IPS-NIHi7 (cell line): ENCODE measurements at regions not wholly inside any gene's neighbourhood (a gene's known extent, or its start where the extent isn't known, plus 50 kb on each side); places are given as distances from the start of the nearest gene placed in this dataset.
A peak's percentile ranks its signal among the peaks of the same experiment; 100 is the strongest.

Source experiments
- DNase-seq: peaks from one replicate; pipeline ENCODE4 v3.0.0; 2012; ENCODE audit warnings: mixed read lengths; ENCODE audit errors: extremely low spot score

- DNase-seq: no peak
Measured at GRCh38 chr1:90650401-90650800, 66.7 kb downstream of the BARHL2 start.

DNA sequence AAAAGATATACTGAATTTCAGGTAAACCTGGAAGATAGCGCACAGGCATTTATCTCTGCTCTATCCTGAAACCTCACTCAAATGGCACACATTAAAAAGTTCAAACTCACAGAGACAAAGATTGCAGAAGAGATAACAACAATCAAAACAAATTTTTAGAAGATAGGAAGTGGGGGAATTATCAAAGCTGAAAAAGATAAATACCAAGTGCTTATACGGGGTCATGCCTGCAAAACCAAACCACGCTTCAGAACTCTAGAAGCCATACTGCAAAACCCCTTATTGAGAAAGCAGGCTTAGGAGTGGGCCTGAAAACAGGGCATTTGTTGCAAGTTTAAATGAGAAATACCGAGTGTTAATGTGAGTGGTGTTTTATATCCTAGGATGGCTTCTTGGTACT is 76.8 kb downstream of the BARHL2 start:
- no peak for DNase-seq

DNA sequence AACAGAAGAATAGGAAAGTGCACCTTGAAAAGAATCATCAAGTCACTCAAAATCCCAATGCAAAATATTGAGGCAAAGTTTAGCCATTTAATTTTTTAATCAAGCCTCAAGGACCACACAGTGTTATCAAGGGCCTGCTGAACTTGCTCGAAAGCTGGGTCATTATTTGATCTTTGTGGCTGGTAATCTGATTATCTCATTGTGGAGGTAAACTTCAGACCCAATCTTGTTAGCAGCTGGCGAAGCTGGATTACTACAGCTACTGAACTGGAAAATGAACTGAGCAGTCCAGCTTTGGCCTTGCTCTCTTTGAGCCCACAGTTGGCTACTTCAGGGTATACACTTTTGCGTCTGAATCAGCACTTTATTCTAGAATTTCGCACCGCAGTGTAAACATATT is 94.4 kb downstream of the BARHL2 start:
- DNase-seq: no peak

- no peak for DNase-seq
Measured at GRCh38 chr1:90621986-90622385, 95.1 kb downstream of the BARHL2 start.

- peak; percentile 58 for DNase-seq
Measured at GRCh38 chr1:90616395-90616794, 100.7 kb downstream of the BARHL2 start.

- peak; percentile 38 for DNase-seq
Measured at GRCh38 chr1:90614872-90615271, 102.2 kb downstream of the BARHL2 start.

GRCh38 chr1:90613371-90613770 is 103.7 kb downstream of the BARHL2 start:
- no peak for DNase-seq

GRCh38 chr1:90612033-90612432 is 105.1 kb downstream of the BARHL2 start:
- DNase-seq: no peak

DNA sequence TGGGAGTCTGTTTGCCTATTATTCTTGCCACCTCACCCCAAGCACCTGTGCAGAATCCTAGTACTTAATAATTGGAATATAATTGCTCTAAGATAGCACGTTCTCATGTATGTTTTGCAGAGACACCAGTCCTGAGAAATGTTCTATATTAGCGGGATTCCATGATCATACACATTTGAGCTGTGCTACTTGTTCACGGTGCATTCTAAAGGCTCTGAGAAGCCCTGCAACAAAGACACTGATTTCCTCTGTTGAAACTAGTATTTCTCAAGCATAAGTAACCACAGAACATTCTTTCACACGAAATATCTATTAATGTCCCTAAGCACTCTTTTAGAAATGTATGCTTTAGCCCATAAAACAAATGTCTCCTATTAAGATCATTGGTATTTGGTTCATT is 109.4 kb downstream of the BARHL2 start:
- DNase-seq: no peak

DNA sequence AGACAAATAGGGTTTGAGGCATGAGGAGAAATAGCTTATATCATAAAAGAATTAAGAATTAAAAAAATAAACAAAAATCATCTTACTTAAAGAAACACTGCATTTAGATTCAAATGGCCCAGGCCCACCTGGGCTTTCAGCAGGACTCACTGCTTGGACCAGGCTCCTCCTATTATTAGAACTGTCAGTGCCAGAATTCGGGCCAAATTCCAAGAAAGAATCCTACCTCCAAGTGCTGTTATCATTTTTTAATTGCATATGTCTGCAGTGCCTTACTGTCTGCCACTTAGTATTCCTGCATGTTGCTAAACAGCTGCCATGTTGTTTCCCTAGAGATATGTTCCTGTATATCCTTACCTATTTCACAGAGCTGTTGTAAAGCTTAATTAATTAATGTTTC is 112.0 kb downstream of the BARHL2 start:
- no peak for DNase-seq

GRCh38 chr1:90593312-90593711 is 123.8 kb downstream of the BARHL2 start:
- DNase-seq: no peak

DNA sequence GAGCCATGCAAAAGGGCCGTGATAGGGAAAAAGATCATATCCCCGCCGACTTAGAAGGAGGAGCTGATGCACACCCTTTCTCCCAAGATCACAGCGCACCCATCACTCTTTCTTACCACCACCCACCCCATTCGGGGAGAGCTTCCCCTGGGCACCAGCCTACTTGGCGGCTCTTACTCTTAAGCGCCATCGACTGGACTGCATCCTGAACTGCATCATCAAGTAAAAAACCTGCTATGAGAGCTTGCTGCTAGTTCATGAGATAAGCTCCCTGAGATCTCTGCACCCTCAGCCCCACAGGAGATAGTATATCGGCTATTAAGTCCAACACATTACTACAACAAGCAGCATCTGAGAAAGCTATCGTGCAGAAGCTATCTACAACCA is 125.1 kb downstream of the BARHL2 start:
- peak; percentile 67 for DNase-seq

DNA sequence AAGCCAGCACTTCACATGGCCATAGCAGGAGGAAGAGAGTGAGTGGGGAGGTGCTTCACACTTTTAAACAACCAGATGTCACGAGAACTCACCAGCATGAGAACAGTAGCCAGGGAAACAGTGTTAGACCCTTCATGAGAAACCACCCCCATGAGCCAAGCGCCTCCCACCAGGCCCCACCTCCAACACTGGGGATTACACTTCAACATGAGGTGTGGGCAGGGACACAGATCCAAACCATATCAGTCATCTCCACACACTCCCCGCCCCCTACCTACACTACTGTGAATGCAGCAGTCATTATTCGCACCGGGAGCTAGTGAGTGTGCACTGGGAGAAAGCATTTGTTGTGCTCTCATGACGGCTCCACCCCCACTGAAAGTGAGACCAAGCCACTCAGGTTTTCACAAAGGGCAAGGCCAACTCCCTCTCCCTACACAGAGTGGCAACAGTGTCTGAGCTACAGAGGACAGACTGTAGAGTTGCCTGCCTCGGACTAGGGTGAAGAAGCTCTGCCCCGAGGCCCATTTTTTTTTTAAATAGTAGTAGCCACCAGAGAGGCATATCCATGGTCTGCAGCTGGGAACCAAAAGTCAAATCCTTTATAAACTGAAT is 125.6 kb downstream of the BARHL2 start:
- no peak for DNase-seq

DNA sequence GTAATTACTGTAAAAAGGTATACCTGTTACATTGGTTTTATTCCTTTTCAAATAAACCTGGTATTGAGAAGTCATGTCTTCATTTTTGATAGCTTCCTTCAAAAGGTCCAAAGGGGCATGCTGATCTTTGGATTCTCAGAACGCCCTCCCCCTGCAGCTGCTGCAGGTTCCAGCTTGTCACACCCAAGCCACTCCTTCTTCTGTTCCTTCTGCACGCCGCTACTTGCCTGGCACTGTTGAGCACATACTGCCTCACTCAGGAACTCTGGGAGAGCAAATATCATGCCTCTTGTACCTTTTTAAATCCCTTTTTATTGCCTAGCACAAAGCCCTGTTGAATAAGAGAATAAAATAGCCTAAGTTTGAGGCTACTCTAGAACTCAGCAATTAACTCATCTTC is 136.9 kb downstream of the BARHL2 start:
- DNase-seq: no peak

DNA sequence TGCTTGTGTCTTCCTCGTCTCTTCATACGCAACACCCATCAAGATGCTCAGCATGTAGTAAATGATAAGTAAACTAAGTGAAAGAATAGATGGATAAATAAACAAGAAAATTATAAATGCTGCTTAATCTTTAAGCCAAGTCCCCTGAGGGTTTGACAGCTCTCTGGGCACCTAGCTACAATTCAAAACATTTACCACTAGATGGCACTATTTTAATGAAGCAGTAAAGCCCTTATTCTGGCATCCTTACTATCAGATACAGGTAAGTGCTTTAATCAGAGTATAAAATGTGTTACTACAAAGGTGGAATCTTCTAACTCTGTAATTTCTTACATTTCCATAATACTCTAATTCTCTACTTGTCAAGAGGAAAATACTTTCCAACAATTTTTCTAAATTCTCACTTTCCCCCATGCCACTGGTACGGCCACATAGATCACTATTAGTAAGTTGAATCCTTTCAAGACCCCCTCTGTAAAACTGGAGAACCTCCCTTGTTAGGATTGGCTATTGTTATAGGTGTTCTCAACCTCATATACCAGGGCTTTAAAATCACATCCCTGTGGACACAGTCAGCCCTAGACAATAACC is 137.8 kb downstream of the BARHL2 start:
- DNase-seq: peak; percentile 63

GRCh38 chr1:90574692-90575370 is 142.3 kb downstream of the BARHL2 start:
- DNase-seq: no peak

DNA sequence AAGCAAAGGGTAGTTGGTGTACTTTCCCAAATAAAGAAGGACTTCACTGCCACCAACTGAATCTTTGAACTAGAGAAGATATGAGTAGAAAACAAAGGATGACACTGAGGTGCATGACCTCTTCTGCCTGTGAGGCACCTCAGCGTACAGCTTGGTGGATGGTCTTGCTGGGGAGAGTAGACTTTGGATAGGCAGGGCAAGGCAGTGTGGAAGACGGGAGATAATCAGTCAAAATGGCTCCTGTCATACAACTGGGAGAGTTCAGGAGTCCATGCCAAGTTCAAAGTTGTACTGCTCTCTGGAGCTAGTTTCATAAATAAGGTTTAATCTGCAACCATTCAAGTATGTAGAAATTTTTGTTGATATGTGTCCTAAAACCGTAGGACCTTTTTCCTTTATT is 143.4 kb downstream of the BARHL2 start:
- DNase-seq: no peak

DNA sequence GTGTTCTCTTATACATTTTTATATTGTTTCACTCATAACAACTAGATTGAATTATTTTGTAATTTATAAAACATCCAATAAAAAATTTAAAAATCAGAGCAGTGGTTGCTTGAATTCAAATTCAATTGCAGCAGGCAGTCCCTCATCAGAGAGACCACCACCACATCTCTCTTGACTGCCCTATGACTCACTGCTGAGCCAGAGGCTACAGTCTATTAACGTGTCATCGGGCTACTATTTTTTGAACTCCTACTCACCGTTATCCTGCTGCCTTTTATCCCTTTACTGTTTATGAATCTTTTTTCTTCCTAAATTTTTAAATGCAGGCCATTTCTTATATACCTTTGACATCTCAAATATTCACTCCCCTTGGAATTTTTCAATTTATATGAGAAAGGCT is 144.7 kb downstream of the BARHL2 start:
- no peak for DNase-seq

DNA sequence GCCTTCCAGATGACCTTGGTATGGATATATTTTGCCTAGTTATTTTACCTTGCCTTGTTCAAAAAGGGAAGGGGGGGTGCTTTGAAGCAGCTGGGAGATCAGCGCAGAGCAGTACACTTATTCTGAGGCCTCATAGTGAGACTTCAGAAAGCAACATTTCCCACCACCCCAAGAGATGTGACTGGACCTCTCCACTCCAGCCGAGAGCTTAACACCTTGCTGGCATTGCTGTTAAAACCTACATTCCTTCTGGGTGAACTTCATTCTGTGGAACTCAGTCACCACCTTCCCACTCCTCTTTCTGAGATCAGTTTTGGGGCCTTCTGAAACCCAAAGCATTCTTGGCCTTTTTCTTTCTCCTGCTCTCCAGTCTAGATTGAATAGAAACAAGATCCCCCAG is 148.7 kb downstream of the BARHL2 start:
- no peak for DNase-seq

- DNase-seq: no peak
Measured at GRCh38 chr1:90564164-90564563, 152.9 kb downstream of the BARHL2 start.

DNA sequence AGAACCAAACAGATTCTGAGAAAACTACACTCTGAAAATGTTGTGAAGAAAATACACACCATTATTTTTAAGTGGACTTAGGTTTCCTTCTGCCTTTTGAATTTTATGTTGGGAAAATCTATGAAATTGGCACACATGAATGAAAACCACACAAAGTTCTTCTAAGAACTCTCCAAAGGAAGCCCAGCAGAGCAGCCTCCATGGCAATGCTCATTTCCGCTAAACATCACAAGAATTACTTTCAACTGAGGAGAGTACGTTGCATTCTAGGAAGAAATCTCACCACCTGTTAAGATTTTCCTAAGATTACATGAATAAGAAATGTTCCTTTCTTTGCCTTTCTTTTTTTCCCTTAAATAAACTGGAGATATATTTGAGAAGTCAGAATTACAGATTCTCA is 154.2 kb downstream of the BARHL2 start:
- no peak for DNase-seq

- DNase-seq: peak; percentile 77
Measured at GRCh38 chr1:90561911-90562310, 155.2 kb downstream of the BARHL2 start.

DNA sequence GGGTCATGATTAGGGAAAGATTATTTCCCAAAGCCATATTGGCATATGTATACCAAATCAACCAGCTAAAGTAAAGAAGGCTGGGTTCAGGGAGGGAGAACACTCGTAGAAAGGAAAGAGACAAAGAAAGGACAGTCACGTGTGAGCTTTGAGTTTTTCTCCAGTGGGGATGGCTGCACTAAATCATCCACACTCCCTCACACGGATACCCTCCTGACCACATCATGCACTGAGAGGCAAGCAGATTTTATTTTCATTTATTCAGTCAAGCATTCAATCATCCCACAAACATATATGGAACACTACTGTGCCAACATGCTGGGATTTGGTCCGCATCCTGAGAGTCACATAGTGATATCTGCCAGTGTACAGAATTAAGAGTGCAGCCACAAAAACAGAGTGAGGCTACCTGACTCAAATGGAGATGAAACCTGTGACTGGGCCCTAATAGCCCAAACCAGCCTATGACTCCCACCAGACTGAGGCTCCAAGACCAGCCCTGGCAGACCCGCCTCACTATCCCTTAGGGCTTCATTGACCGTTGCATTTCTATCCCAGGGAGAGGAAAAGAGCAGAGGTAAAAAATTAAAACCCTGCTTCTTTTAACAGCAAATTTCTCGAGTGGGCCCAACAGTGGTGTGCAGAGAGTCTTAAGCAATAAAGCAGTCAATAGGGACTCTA is 155.9 kb downstream of the BARHL2 start:
- DNase-seq: peak; percentile 43
